HG03139 (cell line): ENCODE measurements at regions not wholly inside any gene's neighbourhood (a gene's known extent, or its start where the extent isn't known, plus 50 kb on each side); places are given as distances from the start of the nearest gene placed in this dataset.
"Not testable (repeated sequence)": the region's sequence is repeated elsewhere in the genome, so short reads cannot be mapped to it uniquely, and the experiment has no call there.

ENCODE experiments used
- ATAC-seq: cut with Tn5 transposase; IDR thresholded peaks from one replicate; pipeline ENCODE4 v1.9.1; 2021; ENCODE audit not compliant: unreplicated experiment

DNA sequence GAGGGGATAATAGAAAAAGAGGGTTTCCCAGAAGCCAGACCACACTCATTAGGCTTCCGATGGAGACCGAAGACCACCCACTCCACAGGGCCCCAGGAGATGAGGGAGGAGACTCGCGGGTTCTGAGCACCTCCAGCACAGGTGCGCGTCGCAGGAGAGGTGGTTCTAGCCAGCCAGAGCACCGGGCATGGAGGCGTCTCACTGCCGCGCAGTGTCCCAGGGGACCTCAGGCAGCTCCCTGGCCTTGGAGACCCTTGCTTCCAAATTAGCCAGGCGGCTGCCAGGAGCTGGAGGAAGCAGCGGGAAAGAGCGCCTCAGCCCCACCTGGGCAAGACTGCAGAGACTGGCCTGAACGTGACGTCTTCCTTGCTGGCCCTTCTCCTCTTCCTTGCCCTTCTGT, 115.4 kb upstream of the FBXL7 start:
- no peak for ATAC-seq

DNA sequence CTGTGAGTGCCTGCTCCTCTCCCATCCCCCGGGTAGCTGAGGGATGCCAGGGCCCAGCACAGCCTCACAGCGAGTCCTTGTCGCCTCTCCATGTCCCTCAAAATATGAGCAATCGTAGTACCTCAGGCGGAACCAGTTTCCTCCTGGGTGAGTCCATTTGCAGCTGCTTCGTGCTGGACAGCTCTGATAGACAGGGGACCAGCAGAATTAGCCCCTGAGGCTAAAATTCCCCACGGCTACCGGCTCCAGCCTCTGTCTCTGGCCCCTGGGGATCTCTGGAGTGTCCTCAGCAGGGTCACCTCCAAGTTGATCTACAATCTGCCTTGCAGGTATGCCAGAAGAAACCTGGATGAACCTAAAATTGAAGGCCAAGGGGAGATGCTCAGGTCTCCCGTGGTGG, 115.8 kb upstream of the FBXL7 start:
- no peak for ATAC-seq

DNA sequence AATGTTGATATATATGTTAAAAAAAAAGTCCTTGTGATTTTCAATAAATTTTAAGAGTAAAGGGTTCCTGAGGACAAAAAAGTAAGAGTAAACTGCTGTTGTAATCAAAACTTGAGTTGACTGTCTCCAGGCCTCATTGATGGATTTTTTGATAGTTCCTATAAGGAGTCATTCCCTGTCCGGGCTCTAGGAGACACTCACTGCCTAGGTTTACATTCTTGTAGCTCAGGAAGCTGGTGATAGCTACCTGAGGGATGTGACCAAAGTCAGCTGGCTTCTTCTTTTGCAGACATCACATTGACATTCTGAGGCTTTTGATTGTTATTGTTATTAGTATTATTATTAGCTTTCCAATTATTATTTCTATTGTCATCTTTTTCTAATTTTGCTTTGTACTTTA, 116.5 kb upstream of the FBXL7 start:
- ATAC-seq = no peak

DNA sequence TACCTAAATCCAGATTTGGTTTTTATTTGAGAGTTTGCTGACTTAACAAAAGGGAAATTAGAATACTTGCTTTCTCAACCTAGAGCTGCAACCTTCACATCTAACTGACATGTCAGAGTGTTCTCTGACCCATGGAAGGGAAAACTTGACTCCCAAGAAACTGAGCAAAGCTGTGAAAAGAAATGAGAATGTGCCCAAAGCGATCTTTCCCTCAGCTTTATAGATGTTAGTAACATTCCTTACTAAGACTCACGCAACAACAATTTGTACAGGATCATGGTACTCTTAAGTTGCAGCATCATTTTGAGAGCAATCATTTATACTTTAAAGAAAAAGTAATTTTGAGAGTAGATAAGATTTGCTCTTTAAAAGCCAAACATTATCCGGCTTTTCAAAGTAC, 117.0 kb upstream of the FBXL7 start:
- no peak for ATAC-seq

DNA sequence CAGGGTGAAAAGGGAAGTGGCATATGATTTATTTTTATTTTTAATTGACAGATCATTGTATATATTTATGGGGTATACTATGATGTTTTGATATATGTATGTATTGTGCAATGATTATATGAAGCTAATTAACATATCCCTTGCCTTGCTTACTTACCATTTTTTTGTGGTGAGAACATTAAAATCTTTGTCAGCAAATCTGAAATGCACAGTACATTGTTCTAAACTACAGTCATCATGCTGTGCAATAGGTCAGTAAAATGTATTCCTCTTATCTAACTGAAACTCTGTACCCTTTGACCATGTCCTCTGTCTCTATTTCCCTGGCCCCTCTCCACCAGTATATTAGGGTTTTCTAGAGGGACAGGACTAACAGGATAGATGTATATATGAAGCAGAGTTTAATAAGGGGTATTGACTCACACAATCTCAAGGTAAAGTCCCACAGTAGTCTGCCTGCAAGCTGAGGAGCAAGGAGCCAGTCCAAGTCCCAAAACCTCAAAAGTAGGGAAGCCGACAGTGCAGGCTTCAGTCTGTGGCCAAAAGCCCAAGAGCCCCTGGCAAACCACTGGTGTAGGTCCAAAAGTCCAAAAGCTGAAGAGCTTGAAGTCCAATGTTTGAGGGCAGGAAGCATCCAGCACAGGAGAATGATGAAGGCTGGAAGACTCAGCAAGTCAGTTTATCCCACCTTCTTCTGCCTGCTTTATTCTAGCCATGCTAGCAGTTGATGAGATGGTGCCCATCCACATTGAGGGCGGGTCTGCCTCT, 122.2 kb upstream of the FBXL7 start:
- no peak for ATAC-seq

DNA sequence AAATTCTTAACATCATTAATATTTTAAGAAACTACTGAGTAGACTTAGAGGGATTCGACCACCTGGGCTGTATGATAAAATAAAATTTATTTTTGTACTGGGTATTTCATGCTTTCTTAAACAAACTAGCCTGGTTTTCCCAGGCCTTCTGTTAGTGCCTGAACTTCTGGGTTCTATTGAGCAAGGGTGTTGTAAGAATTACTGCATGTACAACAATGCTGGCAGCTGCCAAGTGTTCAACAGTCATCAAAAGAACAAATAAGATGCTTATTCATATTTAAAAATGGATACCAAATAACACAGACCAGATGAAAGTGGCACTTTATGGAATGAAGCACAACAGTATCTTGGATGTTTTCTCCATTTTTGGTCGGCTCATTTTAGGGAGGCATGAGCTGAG, 123.2 kb upstream of the FBXL7 start:
- no peak for ATAC-seq

DNA sequence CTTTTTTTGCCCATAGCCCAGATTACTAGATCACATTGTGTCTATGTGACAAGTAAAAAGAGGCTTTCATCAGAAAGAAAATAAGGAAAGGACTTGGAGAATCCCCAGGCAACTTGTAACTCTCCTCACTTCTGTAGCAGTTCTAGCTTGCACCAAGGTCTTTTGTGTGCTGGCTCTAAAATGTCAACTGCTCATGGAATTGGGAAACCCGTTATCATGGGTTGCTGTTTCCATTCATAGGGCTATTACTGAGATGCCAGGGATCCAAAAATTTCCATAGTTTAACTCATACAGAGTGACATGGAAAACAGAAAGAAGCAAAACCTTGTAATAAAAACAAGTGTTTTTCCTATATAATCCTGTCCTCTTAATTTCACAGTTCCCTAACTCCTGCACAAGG, 123.9 kb upstream of the FBXL7 start:
- no peak for ATAC-seq

DNA sequence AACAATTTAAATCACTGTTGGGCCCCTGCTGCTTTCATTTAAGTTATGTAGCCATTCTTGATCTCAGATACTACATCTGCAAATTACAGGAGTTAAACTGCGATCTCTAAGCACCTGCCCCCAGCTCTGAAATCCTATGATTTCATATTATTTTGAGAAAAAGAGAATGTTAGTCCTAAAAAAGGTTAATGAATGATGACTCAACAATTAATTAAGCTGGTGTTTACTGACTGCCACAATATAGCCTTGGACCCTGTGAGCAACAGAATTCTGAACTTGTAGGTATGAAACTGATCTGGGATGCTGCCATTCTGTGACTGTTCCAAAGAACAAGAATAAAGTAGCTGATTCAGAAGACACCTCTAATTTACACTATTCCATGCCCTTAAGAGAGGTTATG, 124.4 kb upstream of the FBXL7 start:
- no peak for ATAC-seq

DNA sequence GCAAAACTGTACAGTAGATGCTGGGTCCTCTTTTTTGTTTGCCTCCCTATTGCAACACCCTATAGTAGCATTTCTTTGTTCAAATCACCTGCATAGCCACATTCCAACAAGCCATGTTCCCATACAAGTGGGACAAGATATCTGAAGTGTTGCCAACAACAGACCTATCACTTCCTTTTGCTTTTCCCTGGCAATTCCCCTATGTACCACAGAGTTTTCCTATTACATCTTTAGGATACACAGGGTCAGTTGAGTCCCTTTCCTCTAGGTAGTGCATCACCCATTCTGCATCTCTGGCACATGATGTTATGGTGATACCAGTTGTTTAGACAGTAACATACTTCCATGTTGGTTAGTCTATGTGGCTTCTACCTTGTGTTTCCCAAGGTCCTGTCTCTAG, 125.1 kb upstream of the FBXL7 start:
- ATAC-seq = no peak

DNA sequence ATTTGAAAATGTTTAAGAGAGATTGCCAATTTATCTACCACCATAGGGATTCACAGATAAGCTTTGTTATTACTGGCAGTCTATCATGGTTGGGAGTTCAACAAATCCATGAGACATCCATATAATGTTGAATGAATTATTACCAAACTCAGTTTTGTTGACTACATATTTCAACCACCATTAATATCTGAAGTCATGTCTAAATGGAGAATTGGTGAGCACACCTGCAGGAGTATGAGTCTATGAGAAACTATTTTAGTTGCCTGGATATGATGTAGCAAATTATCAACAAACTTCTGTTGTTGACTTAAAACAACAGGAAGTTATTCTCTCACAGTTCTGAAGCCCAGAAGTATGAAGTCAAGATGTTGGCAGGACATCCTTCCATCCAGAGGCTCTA, 126.8 kb upstream of the FBXL7 start:
- no peak for ATAC-seq

DNA sequence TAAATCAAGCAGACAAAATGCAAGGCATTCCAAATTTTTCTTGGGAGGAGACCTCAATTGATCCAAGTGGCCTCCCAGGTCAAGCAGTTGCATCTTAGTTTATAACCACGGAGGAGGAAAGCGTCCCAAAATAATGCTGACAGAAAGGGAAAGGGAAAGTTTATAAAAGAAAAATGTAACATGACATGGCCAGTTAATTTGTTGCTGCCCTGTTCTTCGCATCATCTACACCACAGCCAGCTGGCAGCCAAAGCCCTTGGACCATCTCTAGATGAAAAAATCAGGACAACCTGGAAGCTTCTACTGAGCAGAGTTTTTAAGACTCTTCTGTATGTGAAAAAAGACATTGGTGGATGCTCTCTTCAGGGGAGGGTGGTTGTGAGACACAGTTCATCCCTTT, 128.8 kb upstream of the FBXL7 start:
- ATAC-seq = no peak

DNA sequence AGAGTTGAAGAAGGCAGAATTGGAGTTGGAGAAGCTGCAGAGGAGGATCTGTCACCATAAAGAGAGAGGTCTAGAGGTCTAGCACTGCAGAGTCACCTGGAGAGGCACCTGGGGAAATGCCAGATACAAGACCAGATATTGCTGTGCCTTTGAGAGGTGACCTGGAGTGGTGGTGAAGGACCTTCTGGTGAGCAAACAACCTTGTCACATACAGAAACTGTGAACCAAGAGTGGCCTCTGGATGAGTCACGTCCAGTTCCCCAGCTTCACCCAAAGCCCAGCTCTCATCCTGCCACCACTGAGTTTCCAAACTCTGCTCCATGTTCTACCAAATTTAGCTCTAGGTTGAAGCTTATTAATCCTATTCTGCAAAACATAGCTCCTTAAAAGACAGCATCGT, 131.1 kb upstream of the FBXL7 start:
- ATAC-seq = no peak

DNA sequence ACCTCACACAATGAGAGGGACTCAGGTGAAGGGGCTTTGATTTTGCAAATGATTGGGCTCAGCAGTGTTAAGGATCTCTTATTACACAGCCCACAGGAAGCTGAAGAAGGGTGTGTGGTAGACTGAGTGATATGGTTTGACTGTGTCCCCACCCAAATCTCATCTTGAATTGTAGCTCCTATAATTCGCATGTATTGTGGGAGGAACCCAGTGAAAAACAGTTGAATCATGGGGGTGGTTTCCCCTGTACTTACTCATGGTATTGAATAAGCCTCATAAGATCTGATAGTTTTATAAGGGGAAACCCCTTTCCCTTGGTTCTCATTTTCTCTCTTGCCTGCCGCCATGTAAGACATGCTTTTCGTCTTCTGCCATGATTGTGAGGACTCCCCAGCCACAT, 132.5 kb upstream of the FBXL7 start:
- no peak for ATAC-seq

DNA sequence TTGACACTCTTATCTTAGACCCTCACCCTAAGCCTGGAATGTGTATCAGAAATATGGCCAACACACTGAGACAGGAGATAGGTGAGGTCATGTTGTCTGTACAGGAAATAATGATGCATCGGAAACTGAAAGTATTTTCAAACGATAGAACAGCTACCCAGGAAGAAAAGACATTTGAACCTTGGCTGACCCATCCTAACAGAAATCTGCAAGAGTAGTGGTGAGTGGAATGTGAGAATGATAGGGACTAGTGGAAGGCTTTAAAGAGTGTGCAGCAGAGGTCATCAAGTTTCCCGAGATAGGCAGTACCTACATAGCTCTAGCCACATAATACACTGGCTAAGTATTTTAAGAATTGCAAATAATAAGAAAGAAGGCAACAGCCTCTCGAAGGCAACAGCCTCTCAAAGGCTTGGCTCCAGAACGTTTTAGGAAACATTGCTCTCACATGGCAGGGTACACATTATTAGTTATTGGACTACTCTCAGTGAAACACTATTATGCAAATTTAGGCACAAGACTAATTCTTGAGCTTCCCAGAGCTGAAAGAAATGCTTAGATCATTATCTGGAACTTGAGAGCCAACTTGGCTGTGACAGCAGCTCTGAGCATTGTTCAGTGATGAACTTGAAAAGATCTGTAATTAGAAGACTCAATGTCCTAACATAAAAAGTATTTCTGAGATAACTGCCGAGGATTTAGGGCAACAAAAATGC, 133.1 kb upstream of the FBXL7 start:
- no peak for ATAC-seq

DNA sequence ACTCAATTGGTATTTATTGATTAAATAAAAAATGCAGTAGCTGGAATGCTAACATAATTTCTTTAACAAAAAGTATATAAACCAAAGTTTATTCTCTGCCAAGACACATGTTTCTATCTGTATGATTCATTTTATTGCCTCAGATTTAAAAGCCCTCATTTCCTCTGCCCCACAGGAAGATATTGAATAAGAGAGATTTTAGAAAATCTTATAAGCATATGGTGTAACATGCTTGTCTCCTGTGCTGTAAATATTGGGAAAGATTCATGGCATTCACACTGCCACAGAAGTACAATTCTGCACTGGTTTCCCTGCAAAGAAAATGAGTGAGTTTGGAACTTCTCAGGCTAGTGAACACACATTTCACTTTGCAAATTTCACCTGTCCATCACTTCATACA, 134.9 kb upstream of the FBXL7 start:
- no peak for ATAC-seq

DNA sequence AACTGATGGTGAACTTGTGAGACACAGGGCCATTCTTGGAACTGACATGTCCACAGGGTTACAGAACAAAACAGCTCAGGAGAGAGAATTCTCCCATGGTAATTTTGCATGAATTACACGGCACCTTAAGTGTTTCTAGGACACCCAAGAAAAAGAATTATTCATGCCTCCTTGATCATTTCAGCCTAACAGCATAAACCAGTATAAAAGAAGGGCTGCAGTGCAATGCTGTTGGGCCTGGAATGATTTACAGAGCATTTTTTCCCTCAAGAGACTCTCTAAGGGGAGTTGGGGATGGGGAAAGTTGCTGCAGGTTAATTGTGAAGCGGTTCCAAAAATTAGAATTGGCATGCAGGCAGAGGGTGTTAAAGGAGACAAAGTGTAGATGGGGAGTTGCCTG, 136.4 kb upstream of the FBXL7 start:
- ATAC-seq = no peak

DNA sequence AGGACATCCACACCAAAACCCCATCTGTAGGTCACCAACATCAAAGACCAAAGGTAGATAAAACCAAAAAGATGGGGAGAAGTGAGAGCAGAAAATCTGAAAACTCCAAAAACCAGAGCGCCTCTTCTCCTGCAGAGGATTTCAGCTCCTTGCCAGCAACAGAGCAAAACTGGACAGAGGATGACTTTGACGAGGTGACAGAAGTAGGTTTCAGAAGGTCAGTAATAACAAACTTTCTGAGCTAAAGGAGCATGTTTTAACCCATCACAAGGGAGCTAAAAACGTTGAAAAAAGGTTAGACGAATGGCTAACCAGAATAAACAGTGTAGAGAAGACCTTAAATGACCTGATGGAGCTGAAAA, 142.9 kb upstream of the FBXL7 start:
- ATAC-seq = not testable (repeated sequence)

DNA sequence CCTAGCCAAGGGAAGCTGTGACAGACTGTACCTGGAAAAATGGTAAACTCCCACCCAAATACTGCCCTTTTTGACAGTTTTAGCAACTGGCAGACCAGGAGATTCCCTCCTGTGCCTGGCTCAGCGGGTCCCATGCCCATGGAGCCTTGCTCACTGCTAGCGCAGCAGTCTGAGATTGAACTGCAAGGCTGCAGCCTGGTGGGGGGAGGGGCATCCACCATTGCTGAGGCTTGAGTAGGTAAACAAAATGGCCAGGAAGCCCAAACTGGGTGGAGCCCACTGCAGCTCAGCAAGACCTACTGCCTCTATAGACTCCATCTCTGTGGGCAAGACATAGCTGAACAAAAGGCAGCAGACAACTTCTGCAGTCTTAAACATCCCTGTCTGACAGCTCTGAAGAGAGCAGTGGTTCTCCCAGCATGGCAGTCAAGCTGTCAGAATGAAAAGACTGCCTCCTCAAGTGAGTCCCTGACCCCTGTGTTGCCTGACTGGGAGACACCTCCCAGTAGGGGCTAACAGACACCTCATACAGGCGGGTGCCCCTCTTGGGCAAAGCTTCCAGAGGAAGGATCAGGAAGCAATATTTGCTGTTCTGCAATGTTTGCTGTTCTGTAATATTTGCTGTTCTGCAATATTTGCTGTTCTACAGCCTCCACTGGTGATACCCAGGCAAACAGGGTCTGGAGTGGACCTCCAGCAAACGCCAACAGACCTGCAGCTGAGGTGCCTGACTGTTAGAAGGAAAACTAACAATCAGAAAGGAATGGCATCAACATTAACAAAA, 143.5 kb upstream of the FBXL7 start:
- not testable (repeated sequence) for ATAC-seq

DNA sequence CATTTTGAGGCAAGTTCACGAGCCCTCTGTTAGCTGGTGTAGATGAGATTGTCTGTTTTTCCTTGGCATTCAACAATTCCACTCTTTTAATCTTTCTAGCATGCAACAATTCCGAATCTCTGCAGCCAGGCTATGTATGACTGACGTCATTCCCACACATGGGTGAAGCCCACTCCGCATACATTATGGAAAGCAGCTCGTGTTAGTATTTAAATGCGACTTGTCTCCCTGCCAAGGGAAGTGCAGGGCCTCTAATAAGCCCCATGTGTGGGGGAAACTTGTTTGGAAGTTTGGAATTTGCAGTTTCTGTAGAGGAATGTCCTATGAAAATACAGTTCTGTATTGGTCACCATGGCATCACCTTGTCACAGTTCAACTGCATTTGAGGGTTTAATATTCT, 146.0 kb upstream of the FBXL7 start:
- ATAC-seq = no peak

DNA sequence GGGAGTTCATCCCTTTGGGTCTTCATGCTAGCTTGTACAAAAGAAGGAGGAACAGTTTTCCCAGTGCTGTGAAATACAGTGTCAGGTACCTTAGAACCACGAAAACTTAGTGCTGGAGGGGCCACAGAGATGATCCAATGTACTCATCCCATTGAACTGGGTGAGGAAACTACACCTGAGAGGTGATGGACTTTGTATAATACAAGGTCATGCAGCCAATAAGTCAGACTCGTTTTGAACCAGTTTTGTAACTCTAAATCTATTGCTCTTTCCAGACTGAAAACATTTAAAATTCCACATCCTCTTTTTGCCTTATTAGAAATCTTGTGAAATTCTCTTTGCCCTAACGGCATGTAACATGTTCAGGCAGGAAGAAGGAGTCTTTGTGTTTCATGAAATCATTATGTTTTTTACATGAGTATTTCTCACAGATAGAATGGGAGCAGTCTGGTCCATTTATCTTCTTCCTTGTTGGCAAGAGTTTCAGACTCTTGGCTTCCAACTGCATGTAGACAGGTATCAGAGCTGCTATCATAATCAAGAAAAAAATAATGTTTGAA, 146.8 kb upstream of the FBXL7 start:
- no peak for ATAC-seq

DNA sequence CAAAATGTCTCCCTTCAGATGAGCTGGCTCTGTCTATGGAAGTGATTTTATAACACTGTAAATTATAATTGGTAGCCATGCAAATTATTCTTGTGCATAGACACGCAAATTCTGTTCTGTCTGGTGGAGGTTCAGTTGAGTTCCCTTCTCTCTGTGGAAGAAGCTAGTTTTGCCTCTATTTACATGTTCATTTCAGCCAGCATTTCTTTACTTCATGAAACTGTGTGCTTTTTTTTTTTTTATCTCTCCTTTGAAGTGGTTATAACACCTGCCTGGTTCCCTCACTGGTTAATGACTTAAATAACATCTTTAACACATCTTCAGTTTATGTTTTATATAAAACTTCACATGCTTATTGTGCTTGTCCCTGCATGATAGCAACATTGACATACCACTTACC, 149.4 kb upstream of the FBXL7 start:
- ATAC-seq = no peak

DNA sequence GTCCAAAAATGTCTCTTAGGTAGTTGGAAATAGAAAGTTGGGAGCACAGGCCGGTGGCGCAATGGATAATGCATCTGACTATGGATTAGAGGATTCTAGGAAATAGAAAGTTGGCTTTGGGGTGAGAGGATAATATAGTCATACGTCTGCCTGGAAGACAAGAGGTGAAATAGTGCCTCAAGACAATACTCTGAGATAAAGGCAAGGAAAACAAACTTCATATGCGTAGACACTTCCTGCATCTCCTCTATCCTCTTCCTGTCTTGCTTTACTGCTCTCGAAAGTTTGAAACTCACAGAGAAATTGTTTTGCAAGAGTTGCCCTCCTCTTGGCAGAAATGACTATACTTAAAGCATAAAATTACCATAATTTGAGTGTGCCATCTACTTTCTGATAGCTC, 153.2 kb upstream of the FBXL7 start:
- ATAC-seq = no peak
